ENCODE measurements at regions not wholly inside any gene's neighbourhood (a gene's known extent, or its start where the extent isn't known, plus 50 kb on each side); places are given as distances from the start of the nearest gene placed in this dataset.

DNA sequence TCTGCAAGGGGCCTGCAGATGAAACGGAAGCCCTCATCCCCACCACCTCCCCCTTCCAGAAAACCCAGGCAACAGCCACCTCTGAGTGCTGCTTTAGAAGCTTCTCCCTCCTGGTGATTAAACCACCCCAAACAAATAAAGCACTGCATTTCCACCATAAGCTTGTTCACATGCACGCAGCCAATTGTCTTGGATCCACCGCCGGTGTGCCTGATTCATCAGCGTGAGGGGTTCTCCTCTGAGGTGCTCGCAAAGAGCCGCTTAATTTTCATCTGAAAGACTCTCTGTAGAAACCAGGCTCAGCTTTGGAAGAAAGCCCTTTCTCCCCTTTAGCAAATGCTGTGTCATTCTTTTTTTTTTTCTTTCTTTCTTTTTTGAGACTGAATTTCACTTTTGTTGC, 155.2 kb upstream of the EEF2KMT start:
- no peak for TF ChIP-seq EZH2 (IDR thresholded peaks at IDR 0.05; ENCODE audit: insufficient read depth, poor library complexity, severe bottlenecking)
- TF ChIP-seq EZH2phosphoT487 (IDR thresholded peaks at IDR 0.05; ENCODE audit: insufficient read depth, low read depth), result no peak

Measured in GM23248 (cell line).